SK-N-SH (cell line): ENCODE measurements at regions not wholly inside any gene's neighbourhood (a gene's known extent, or its start where the extent isn't known, plus 50 kb on each side); places are given as distances from the start of the nearest gene placed in this dataset.

ENCODE experiments used
- CTCF ChIA-PET: fragments of 300-600, 350-600 bp; formaldehyde crosslinking; extraction: SDS; loops from one replicate; lab custom pipeline; 2021; lab: Yijun Ruan, JAX
- POLR2A ChIA-PET: fragments of 350-600 bp; sonication (Branson Sonifier 250); formaldehyde crosslinking; extraction: SDS; loops from one replicate; lab custom pipeline; 2020; ENCODE audit warnings: antibody characterized with exemption, inconsistent platforms; lab: Yijun Ruan, JAX
- DNase-seq: peaks from one replicate; pipeline ENCODE4 v3.0.0; 2012
- H2AFZ ChIP-seq: fragments of 200-600 bp; sonication (generic); 2 replicates; pipeline ENCODE4 v1.8.1; 2016; ENCODE audit warnings: antibody characterized with exemption, mild to moderate bottlenecking, low read depth
- H3F3A ChIP-seq: fragments of 200-600 bp; sonication (generic); replicated peaks from 2 replicates; pipeline ENCODE3; 2016; ENCODE audit warnings: antibody characterized with exemption, mild to moderate bottlenecking; ENCODE audit not compliant: insufficient read depth
- H3K27ac ChIP-seq, 2 experiments: fragments of 200-500 bp in 1 of 2; fragments of 200-600 bp in 1 of 2; sonication (Bioruptor generic) in 1 of 2; sonication (generic), shearing (Covaris generic) in 1 of 2; 2 replicates each; pipeline versions ENCODE4 v1.5.1 to v1.6.1; 2014 to 2016; ENCODE audit warnings: low read depth in 2 of 2, inconsistent platforms in 1 of 2, low read length in 1 of 2, mild to moderate bottlenecking in 1 of 2, mixed read lengths in 1 of 2
- H3K27me3 ChIP-seq: fragments of 200-600 bp; sonication (generic), shearing (Covaris generic); 2 replicates; pipeline ENCODE4 v1.6.1; 2016; ENCODE audit warnings: mixed run types; ENCODE audit not compliant: insufficient read depth
- H3K36me3 ChIP-seq, 2 experiments: fragments of 200-500 bp in 1 of 2; fragments of 200-600 bp in 1 of 2; sonication (Bioruptor generic) in 1 of 2; sonication (generic) in 1 of 2; replicated peaks in 1 of 2; 2 replicates each; pipeline versions ENCODE3 to v1.5.1; 2014 to 2016; ENCODE audit warnings: low read length in 1 of 2, mild to moderate bottlenecking in 1 of 2; ENCODE audit not compliant: insufficient read depth in 2 of 2, control insufficient read depth in 1 of 2
- H3K4me1 ChIP-seq, 2 experiments: fragments of 200-500 bp in 1 of 2; fragments of 200-600 bp in 1 of 2; sonication (Bioruptor generic) in 1 of 2; sonication (generic), shearing (Covaris generic) in 1 of 2; 2 replicates each; pipeline versions ENCODE4 v1.5.1 to v1.6.1; 2014 to 2016; ENCODE audit warnings: low read depth in 1 of 2, low read length in 1 of 2, mixed run types in 1 of 2; ENCODE audit not compliant: insufficient read depth in 2 of 2, control insufficient read depth in 1 of 2
- H3K4me2 ChIP-seq: fragments of 200-600 bp; sonication (generic), shearing (Covaris generic); 2 replicates; pipeline ENCODE4 v1.6.1; 2017; ENCODE audit warnings: mixed run types
- H3K4me3 ChIP-seq, 2 experiments: fragments of 200-500 bp in 1 of 2; fragments of 200-600 bp in 1 of 2; sonication (Bioruptor generic) in 1 of 2; sonication (generic), shearing (Covaris generic) in 1 of 2; 2 replicates each; pipeline versions ENCODE4 v1.5.1 to v1.8.1; 2014 to 2016; ENCODE audit warnings: low read depth in 2 of 2, inconsistent platforms in 1 of 2, low read length in 1 of 2, mild to moderate bottlenecking in 1 of 2, mixed read lengths in 1 of 2, moderate library complexity in 1 of 2
- H3K79me2 ChIP-seq: fragments of 200-600 bp; sonication (generic); 2 replicates; pipeline ENCODE4 v1.8.1; 2017; ENCODE audit warnings: mild to moderate bottlenecking; ENCODE audit not compliant: insufficient read depth
- H3K9ac ChIP-seq: fragments of 200-600 bp; sonication (generic); 2 replicates; pipeline ENCODE4 v1.6.1; 2017; ENCODE audit warnings: mixed run types
- H3K9me2 ChIP-seq: fragments of 200-600 bp; sonication (generic); 2 replicates; pipeline ENCODE4 v1.6.1; 2017; ENCODE audit warnings: mixed run types
- H3K9me3 ChIP-seq: fragments of 200-600 bp; sonication (generic); 2 replicates; pipeline ENCODE4 v1.6.1; 2017; ENCODE audit warnings: mixed run types, mild to moderate bottlenecking, moderate library complexity
- H4K20me1 ChIP-seq: fragments of 200-600 bp; sonication (generic); 2 replicates; pipeline ENCODE4 v1.6.1; 2017; ENCODE audit warnings: mild to moderate bottlenecking, mixed run types; ENCODE audit not compliant: insufficient read depth
- CHD2 ChIP-seq: fragments of 150-350 bp; IDR thresholded peaks from 2 replicates; pipeline ENCODE4 v1.6.1; 2018; ENCODE audit warnings: low read length; ENCODE audit not compliant: partially characterized antibody
- CTCF ChIP-seq: fragments of 200-600 bp; sonication (generic); IDR thresholded peaks from 2 replicates; pipeline ENCODE4 v1.6.1; 2017; ENCODE audit warnings: antibody characterized with exemption, mild to moderate bottlenecking, moderate library complexity
- ELF1 ChIP-seq: IDR thresholded peaks from 2 replicates; pipeline ENCODE4 v1.4.0; 2012
- EZH2phosphoT487 ChIP-seq: fragments of 200-600 bp; sonication (generic); IDR thresholded peaks from 2 replicates; pipeline ENCODE4 v1.6.1; 2017; ENCODE audit warnings: low read depth, mixed run types, mild to moderate bottlenecking, antibody characterized with exemption, moderate library complexity, borderline replicate concordance
- GABPA ChIP-seq: IDR thresholded peaks from 2 replicates; pipeline ENCODE4 v1.4.0; 2012; ENCODE audit warnings: low read depth, mild to moderate bottlenecking
- GATA2 ChIP-seq: sonication (generic); formaldehyde crosslinking; IDR thresholded peaks from 2 replicates; pipeline ENCODE4 v1.5.0; 2020; ENCODE audit warnings: mild to moderate bottlenecking, missing genetic modification reagents
- IRF3 ChIP-seq: fragments of 150-350 bp; IDR thresholded peaks from 2 replicates; pipeline ENCODE4 v1.6.1; 2016; ENCODE audit warnings: mild to moderate bottlenecking, low read depth, low read length
- JUND ChIP-seq: IDR thresholded peaks from 2 replicates; pipeline ENCODE4 v1.4.0; 2012
- MXI1 ChIP-seq: IDR thresholded peaks from 2 replicates; pipeline ENCODE4 v1.6.1; 2012; ENCODE audit warnings: mild to moderate bottlenecking, low read depth, low read length, improper control_type of control experiment
- NFIC ChIP-seq: IDR thresholded peaks from 2 replicates; pipeline ENCODE4 v1.4.0; 2012; ENCODE audit warnings: borderline replicate concordance
- NRF1 ChIP-seq: IDR thresholded peaks from 2 replicates; pipeline ENCODE4 v1.6.1; 2012; ENCODE audit warnings: low read depth, mild to moderate bottlenecking, low read length
- POLR2AphosphoS5 ChIP-seq: IDR thresholded peaks from 2 replicates; pipeline ENCODE4 v1.6.1; 2012; ENCODE audit warnings: low read depth, low read length
- RAD21 ChIP-seq: IDR thresholded peaks from 2 replicates; pipeline ENCODE4 v1.6.1; 2012; ENCODE audit warnings: mild to moderate bottlenecking, low read length
- RCOR1 ChIP-seq: fragments of 150-350 bp; IDR thresholded peaks from 2 replicates; pipeline ENCODE4 v1.6.1; 2017; ENCODE audit warnings: antibody characterized with exemption, low read length
- RFX5 ChIP-seq: IDR thresholded peaks from 2 replicates; pipeline ENCODE4 v1.6.1; 2012; ENCODE audit warnings: mild to moderate bottlenecking, improper control_type of control experiment, low read length
- RXRA ChIP-seq: IDR thresholded peaks from 2 replicates; pipeline ENCODE4 v1.4.0; 2012; ENCODE audit warnings: low read depth, mild to moderate bottlenecking, borderline replicate concordance
- SIN3A ChIP-seq: IDR thresholded peaks from 2 replicates; pipeline ENCODE4 v1.6.1; 2012; ENCODE audit warnings: low read depth, mild to moderate bottlenecking, low read length, moderate library complexity, borderline replicate concordance
- SMC3 ChIP-seq: IDR thresholded peaks from 2 replicates; pipeline ENCODE4 v1.6.1; 2012; ENCODE audit warnings: low read depth, low read length, improper control_type of control experiment
- TAF1 ChIP-seq: IDR thresholded peaks from 2 replicates; pipeline ENCODE4 v1.6.1; 2012; ENCODE audit warnings: low read depth, mild to moderate bottlenecking, low read length, moderate library complexity, borderline replicate concordance
- TEAD4 ChIP-seq: IDR thresholded peaks from 2 replicates; pipeline ENCODE4 v1.4.0; 2012; ENCODE audit warnings: mild to moderate bottlenecking, borderline replicate concordance; ENCODE audit not compliant: insufficient read depth
- USF1 ChIP-seq: IDR thresholded peaks from 2 replicates; pipeline ENCODE4 v1.4.0; 2012; ENCODE audit warnings: low read depth, borderline replicate concordance
- USF2 ChIP-seq: fragments of 150-350 bp; IDR thresholded peaks from 2 replicates; pipeline ENCODE4 v1.6.1; 2017; ENCODE audit warnings: antibody characterized with exemption, low read length, low read depth, borderline replicate concordance
- YY1 ChIP-seq: IDR thresholded peaks from 2 replicates; pipeline ENCODE4 v1.4.0; 2012; ENCODE audit warnings: low read depth, mild to moderate bottlenecking

GRCh38 chr7:119748991-119749390 is 524.0 kb upstream of the KCND2 start (continued):
- no peak for TF ChIP-seq USF1

GRCh38 chr7:119756687-119757086 is 516.3 kb upstream of the KCND2 start:
- Histone ChIP-seq H3K27ac (no peak overlapping the region), H3K4me1 (no peaks in the 10 kb centered on the region; a peak in 1 of 4 replicates), H3K4me2 (no peak overlapping the region), H3K27me3 (no peaks in the 10 kb centered on the region), H3F3A (no peaks in the 10 kb centered on the region), H3K9me2 (no peaks in the 10 kb centered on the region; the same call in 1 of the 2 replicates), H3K4me3 (no peak overlapping the region), H4K20me1 (no peaks in the 10 kb centered on the region), H2AFZ (no peak overlapping the region), H3K36me3 (no peaks in the 10 kb centered on the region), H3K9ac (no peak overlapping the region), H3K9me3 (no peaks in the 10 kb centered on the region), H3K79me2 (no peaks in the 10 kb centered on the region)
- DNase-seq = no peak
- no peak for TF ChIP-seq CHD2
- no peak for TF ChIP-seq RFX5
- TF ChIP-seq SIN3A = no peak
- TF ChIP-seq JUND = no peak
- TF ChIP-seq ELF1 = no peak
- no peak for TF ChIP-seq NRF1
- no peak for TF ChIP-seq NFIC
- TF ChIP-seq POLR2AphosphoS5 = no peak
- CTCF ChIA-PET = no interaction called here
- POLR2A ChIA-PET = no interaction called here

GRCh38 chr7:119758254-119758653 is 514.7 kb upstream of the KCND2 start:
- DNase-seq = no peak
- Histone ChIP-seq H3K79me2 (no peaks in the 10 kb centered on the region), H3K4me2 (no peak overlapping the region), H3K4me1 (no peaks in the 10 kb centered on the region; a peak in 1 of 4 replicates), H3K9me2 (no peaks in the 10 kb centered on the region; the same call in 1 of the 2 replicates), H3K9ac (no peak overlapping the region)
- POLR2A ChIA-PET = no interaction called here
- TF ChIP-seq GATA2 (CRISPR knock-in tag) (no peak), SIN3A (no peak), CHD2 (no peak), IRF3 (no peak), EZH2phosphoT487 (no peak), RXRA (no peak), POLR2AphosphoS5 (no peak), TEAD4 (no peak), RCOR1 (no peak), YY1 (no peak), MXI1 (no peak), RAD21 (no peak), GABPA (no peak), SMC3 (no peak), USF2 (no peak), JUND (no peak), TAF1 (no peak), NRF1 (no peak), CTCF (no peak), NFIC (no peak)
- TF ChIP-seq, all 33 proteins: peak for 0
- CTCF ChIA-PET = no interaction called here
- Histone ChIP-seq H4K20me1 (no peaks in the 10 kb centered on the region), H3F3A (no peaks in the 10 kb centered on the region), H3K36me3 (no peaks in the 10 kb centered on the region), H3K27ac (no peak overlapping the region), H2AFZ (no peak overlapping the region), H3K9me3 (no peaks in the 10 kb centered on the region), H3K27me3 (no peaks in the 10 kb centered on the region), H3K4me3 (no peak overlapping the region)
